ENCODE measurements at regions not wholly inside any gene's neighbourhood (a gene's known extent, or its start where the extent isn't known, plus 50 kb on each side); places are given as distances from the start of the nearest gene placed in this dataset.
"Not testable (repeated sequence)": the region's sequence is repeated elsewhere in the genome, so short reads cannot be mapped to it uniquely, and the experiment has no call there.

DNA sequence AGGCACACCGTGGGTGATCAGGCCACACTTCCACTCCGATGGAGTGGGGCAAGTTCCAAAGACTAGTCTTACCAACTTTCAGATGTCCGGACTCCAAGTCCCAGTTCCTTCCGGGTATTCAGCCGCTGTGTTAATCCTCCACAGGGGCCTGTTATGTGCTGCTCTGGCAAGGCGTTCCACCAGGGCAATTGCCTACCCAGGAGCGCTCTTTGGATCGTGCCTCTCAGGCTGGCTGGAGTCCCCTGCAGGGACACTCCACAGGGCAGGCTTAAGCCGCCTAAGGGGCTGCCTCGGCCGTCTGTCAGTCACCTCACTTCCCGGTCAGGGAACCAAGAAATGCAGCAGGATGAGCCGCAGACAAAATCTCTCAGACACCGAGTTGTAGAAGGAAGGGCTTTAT, 118.7 kb upstream of the CCNG1 start:
- 90% methylated on average over 14 of the region's 14 CpGs for WGBS
- DNase-seq, result no peak
- no peak overlapping the region for H3K4me3 ChIP-seq (ENCODE audit: insufficient read depth in 1 of 2, low read depth in 1 of 2, low read length in 2 of 2)

DNA sequence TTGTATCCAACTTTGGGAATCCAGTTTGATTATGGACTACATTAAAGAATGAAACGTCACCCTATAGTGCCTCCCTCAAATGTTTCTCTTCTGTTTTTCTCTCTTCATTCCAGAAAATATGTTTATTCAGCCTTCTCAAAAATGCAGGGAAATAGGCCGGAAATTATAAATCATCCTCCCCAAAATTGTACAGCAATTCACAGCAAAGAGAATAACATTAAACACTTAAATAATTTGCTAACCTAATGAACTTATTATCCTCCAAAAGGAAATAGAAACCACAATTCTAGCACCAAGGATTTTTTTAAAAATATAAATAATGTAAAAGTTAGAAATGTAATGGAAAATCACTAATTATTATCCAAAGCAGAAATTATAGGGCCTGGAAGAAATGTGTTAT, 115.9 kb upstream of the CCNG1 start:
- H3K27ac ChIP-seq (ENCODE audit: low read length, poor library complexity, severe bottlenecking), result no peak overlapping the region
- no peaks in the 10 kb centered on the region for H3K79me1 ChIP-seq (replicated peaks; ENCODE audit: low read length, poor library complexity, severe bottlenecking)
- no peaks in the 10 kb centered on the region for H3K4me1 ChIP-seq (ENCODE audit: control insufficient read depth, insufficient read depth, low read depth, low read length)
- H3K27me3 ChIP-seq (ENCODE audit: control insufficient read depth in 1 of 2, insufficient read depth in 1 of 2, low read length in 2 of 2), result no peaks in the 10 kb centered on the region
- no peak overlapping the region for H2BK12ac ChIP-seq (ENCODE audit: low read length in 2 of 2)
- no peak overlapping the region for H3K23ac ChIP-seq (ENCODE audit: low read length in 2 of 2)
- H3K18ac ChIP-seq (ENCODE audit: low read depth in 1 of 2, low read length in 2 of 2), result no peak overlapping the region
- no peak overlapping the region for H3K4ac ChIP-seq (ENCODE audit: low read depth in 1 of 2, low read length in 2 of 2)
- no peak overlapping the region for H2BK5ac ChIP-seq (ENCODE audit: low read depth, low read length, poor library complexity, severe bottlenecking)
- H2BK15ac ChIP-seq (ENCODE audit: low read depth, poor library complexity, severe bottlenecking), result no peak overlapping the region
- H2AK5ac ChIP-seq (ENCODE audit: low read length, severe bottlenecking), result no peak overlapping the region
- no peaks in the 10 kb centered on the region for H3K36me3 ChIP-seq (ENCODE audit: control insufficient read depth in 1 of 2, insufficient read depth in 2 of 2, low read depth in 1 of 2, low read length in 2 of 2)
- H3K4me2 ChIP-seq (ENCODE audit: low read length, poor library complexity, severe bottlenecking), result no peak overlapping the region
- no peak for DNase-seq
- H4K8ac ChIP-seq (ENCODE audit: low read length), result no peak overlapping the region
- no peak overlapping the region for H3K4me3 ChIP-seq (ENCODE audit: insufficient read depth in 1 of 2, low read depth in 1 of 2, low read length in 2 of 2)
- H3K9ac ChIP-seq (ENCODE audit: low read length), result no peak overlapping the region
- H4K91ac ChIP-seq (ENCODE audit: low read length), result no peak overlapping the region
- 83% methylated on average over 2 of the region's 2 CpGs for WGBS
- no peaks in the 10 kb centered on the region for H3K9me3 ChIP-seq (ENCODE audit: control insufficient read depth, low read length)
- no peak overlapping the region for H3K14ac ChIP-seq (ENCODE audit: low read length in 2 of 2)
- H2BK120ac ChIP-seq (ENCODE audit: low read depth, low read length), result no peak overlapping the region
- no peak overlapping the region for H2AFZ ChIP-seq (ENCODE audit: low read depth, low read length)

More for the DNA sequence above, 118.7 kb upstream of the CCNG1 start:
- peaks cover 6% of the 10 kb centered on the region for H3K9me3 ChIP-seq (ENCODE audit: control insufficient read depth, low read length)
- H3K79me1 ChIP-seq (replicated peaks; ENCODE audit: low read length, poor library complexity, severe bottlenecking), result no peaks in the 10 kb centered on the region
- no peak overlapping the region for H2BK120ac ChIP-seq (ENCODE audit: low read depth, low read length)
- no peak overlapping the region for H3K18ac ChIP-seq (ENCODE audit: low read depth in 1 of 2, low read length in 2 of 2)
- H3K27me3 ChIP-seq (ENCODE audit: control insufficient read depth in 1 of 2, insufficient read depth in 1 of 2, low read length in 2 of 2), result no peaks in the 10 kb centered on the region
- no peaks in the 10 kb centered on the region for H3K4me1 ChIP-seq (ENCODE audit: control insufficient read depth, insufficient read depth, low read depth, low read length)
- no peak overlapping the region for H3K14ac ChIP-seq (ENCODE audit: low read length in 2 of 2)
- no peak overlapping the region for H3K4ac ChIP-seq (ENCODE audit: low read depth in 1 of 2, low read length in 2 of 2)
- H4K91ac ChIP-seq (ENCODE audit: low read length), result no peak overlapping the region
- H2AFZ ChIP-seq (ENCODE audit: low read depth, low read length), result no peak overlapping the region
- H3K4me2 ChIP-seq (ENCODE audit: low read length, poor library complexity, severe bottlenecking), result no peak overlapping the region
- H3K9ac ChIP-seq (ENCODE audit: low read length), result no peak overlapping the region
- no peak overlapping the region for H3K23ac ChIP-seq (ENCODE audit: low read length in 2 of 2)
- H2AK5ac ChIP-seq (ENCODE audit: low read length, severe bottlenecking), result no peak overlapping the region
- H2BK12ac ChIP-seq (ENCODE audit: low read length in 2 of 2), result no peak overlapping the region
- H2BK15ac ChIP-seq (ENCODE audit: low read depth, poor library complexity, severe bottlenecking), result no peak overlapping the region
- no peak overlapping the region for H3K27ac ChIP-seq (ENCODE audit: low read length, poor library complexity, severe bottlenecking)
- no peaks in the 10 kb centered on the region for H3K36me3 ChIP-seq (ENCODE audit: control insufficient read depth in 1 of 2, insufficient read depth in 2 of 2, low read depth in 1 of 2, low read length in 2 of 2)
- no peak overlapping the region for H2BK5ac ChIP-seq (ENCODE audit: low read depth, low read length, poor library complexity, severe bottlenecking)
- H4K8ac ChIP-seq (ENCODE audit: low read length), result no peak overlapping the region

DNA sequence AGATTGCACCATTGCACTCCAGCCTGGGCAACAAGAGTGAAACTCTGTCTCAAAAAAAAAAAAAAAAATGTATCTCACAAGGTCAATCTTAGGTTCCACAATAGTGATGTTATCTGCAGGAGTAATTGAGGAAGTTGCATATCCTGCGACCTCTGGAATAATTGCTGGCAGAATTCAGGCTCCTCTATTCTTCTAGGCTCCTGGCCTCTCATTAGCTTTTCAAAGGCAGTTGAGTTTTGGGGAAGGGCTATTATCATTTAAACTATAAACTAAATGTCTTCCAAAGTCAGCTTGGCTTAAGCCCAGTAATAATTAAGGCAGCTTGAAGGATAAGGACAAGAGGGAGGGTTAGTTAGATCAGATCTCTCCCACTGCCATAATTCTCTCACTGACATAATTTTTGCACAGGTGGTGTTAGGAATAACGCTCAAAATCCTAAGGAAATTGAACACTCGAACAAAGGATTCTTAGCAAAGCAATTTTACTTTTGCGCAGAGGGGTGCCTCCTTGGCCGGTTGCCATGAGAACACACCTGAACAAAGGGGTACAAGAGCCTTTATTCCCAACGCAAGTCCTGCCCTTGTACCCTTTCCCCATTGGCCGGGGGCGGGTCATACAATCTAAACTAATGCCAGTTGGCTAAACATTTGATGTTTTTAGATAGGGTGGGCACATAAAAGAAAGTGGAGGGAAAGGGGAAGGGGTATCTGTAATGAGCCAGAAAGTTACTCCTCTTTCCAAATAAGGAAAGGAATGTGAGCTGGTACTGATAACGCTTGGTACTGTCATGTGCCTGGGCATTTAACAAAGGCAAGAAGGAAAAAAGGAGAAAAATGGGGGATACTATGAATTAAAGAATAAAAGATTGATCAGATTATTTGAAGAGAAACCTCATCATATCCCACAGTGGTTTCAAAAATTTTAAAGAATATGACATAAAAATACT, 106.4 kb upstream of the CCNG1 start:
- H3K4ac ChIP-seq (ENCODE audit: low read depth in 1 of 2, low read length in 2 of 2), result no peak overlapping the region
- H3K79me1 ChIP-seq (replicated peaks; ENCODE audit: low read length, poor library complexity, severe bottlenecking), result no peaks in the 10 kb centered on the region
- no peak overlapping the region for H3K27ac ChIP-seq (ENCODE audit: low read length, poor library complexity, severe bottlenecking)
- no peaks in the 10 kb centered on the region for H3K36me3 ChIP-seq (ENCODE audit: control insufficient read depth in 1 of 2, insufficient read depth in 2 of 2, low read depth in 1 of 2, low read length in 2 of 2)
- H3K14ac ChIP-seq (ENCODE audit: low read length in 2 of 2), result no peak overlapping the region
- no peak overlapping the region for H3K4me2 ChIP-seq (ENCODE audit: low read length, poor library complexity, severe bottlenecking)
- H3K27me3 ChIP-seq (ENCODE audit: control insufficient read depth in 1 of 2, insufficient read depth in 1 of 2, low read length in 2 of 2), result no peaks in the 10 kb centered on the region
- H2BK12ac ChIP-seq (ENCODE audit: low read length in 2 of 2), result no peak overlapping the region
- H3K9me3 ChIP-seq (ENCODE audit: control insufficient read depth, low read length), result no peaks in the 10 kb centered on the region
- no peak overlapping the region for H3K23ac ChIP-seq (ENCODE audit: low read length in 2 of 2)
- no peak overlapping the region for H2BK120ac ChIP-seq (ENCODE audit: low read depth, low read length)
- H4K8ac ChIP-seq (ENCODE audit: low read length), result no peak overlapping the region
- no peak overlapping the region for H3K18ac ChIP-seq (ENCODE audit: low read depth in 1 of 2, low read length in 2 of 2)
- no peak overlapping the region for H3K9ac ChIP-seq (ENCODE audit: low read length)
- no peak overlapping the region for H2AFZ ChIP-seq (ENCODE audit: low read depth, low read length)
- WGBS, result 74% methylated on average over 8 of the region's 9 CpGs
- H2BK5ac ChIP-seq (ENCODE audit: low read depth, low read length, poor library complexity, severe bottlenecking), result no peak overlapping the region
- no peak overlapping the region for H4K91ac ChIP-seq (ENCODE audit: low read length)
- no peak overlapping the region for H2AK5ac ChIP-seq (ENCODE audit: low read length, severe bottlenecking)
- no peaks in the 10 kb centered on the region for H3K4me1 ChIP-seq (ENCODE audit: control insufficient read depth, insufficient read depth, low read depth, low read length)
- no peak overlapping the region for H2BK15ac ChIP-seq (ENCODE audit: low read depth, poor library complexity, severe bottlenecking)
- no peak for DNase-seq
- no peak overlapping the region for H3K4me3 ChIP-seq (ENCODE audit: insufficient read depth in 1 of 2, low read depth in 1 of 2, low read length in 2 of 2)

DNA sequence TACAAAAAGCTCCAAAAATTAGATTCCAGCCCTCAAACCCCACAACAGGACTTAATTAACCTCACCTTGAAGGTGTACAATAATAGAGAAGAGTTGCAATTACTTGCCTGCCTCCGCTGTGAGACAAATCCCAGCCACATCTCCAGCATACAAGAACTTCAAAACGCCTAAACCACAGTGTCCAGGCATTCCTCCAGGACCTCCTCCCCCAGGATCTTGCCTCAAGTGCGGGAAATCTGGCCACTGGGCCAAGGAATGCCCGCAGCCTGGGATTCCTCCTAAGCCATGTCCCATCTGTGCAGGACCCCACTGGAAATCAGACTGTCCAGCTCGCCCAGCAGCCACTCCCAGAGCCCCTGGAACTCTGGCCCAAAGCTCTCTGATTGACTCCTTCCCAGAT, 101.3 kb upstream of the CCNG1 start:
- H3K23ac ChIP-seq (ENCODE audit: low read length in 2 of 2); H2BK5ac ChIP-seq (ENCODE audit: low read depth, low read length, poor library complexity, severe bottlenecking); H3K4me2 ChIP-seq (ENCODE audit: low read length, poor library complexity, severe bottlenecking); H3K9ac ChIP-seq (ENCODE audit: low read length); H3K9me3 ChIP-seq (ENCODE audit: control insufficient read depth, low read length); H4K91ac ChIP-seq (ENCODE audit: low read length); H3K79me1 ChIP-seq (replicated peaks; ENCODE audit: low read length, poor library complexity, severe bottlenecking); H2AK5ac ChIP-seq (ENCODE audit: low read length, severe bottlenecking); H3K18ac ChIP-seq (ENCODE audit: low read depth in 1 of 2, low read length in 2 of 2); H2BK12ac ChIP-seq (ENCODE audit: low read length in 2 of 2); H3K27me3 ChIP-seq (ENCODE audit: control insufficient read depth in 1 of 2, insufficient read depth in 1 of 2, low read length in 2 of 2); H3K4me3 ChIP-seq (ENCODE audit: insufficient read depth in 1 of 2, low read depth in 1 of 2, low read length in 2 of 2); H3K36me3 ChIP-seq (ENCODE audit: control insufficient read depth in 1 of 2, insufficient read depth in 2 of 2, low read depth in 1 of 2, low read length in 2 of 2); H2AFZ ChIP-seq (ENCODE audit: low read depth, low read length); H3K4ac ChIP-seq (ENCODE audit: low read depth in 1 of 2, low read length in 2 of 2); H4K8ac ChIP-seq (ENCODE audit: low read length); H2BK15ac ChIP-seq (ENCODE audit: low read depth, poor library complexity, severe bottlenecking); DNase-seq; H2BK120ac ChIP-seq (ENCODE audit: low read depth, low read length); H3K27ac ChIP-seq (ENCODE audit: low read length, poor library complexity, severe bottlenecking); H3K14ac ChIP-seq (ENCODE audit: low read length in 2 of 2); H3K4me1 ChIP-seq (ENCODE audit: control insufficient read depth, insufficient read depth, low read depth, low read length): not testable (repeated sequence)
- 51% methylated on average over 5 of the region's 5 CpGs for WGBS
